CD14-positive monocyte (primary cell): ENCODE measurements at regions not wholly inside any gene's neighbourhood (a gene's known extent, or its start where the extent isn't known, plus 50 kb on each side); places are given as distances from the start of the nearest gene placed in this dataset.
"Not testable (repeated sequence)": the region's sequence is repeated elsewhere in the genome, so short reads cannot be mapped to it uniquely, and the experiment has no call there.

ENCODE experiments used
- DNase-seq, 3 donors: peaks; one replicate each; pipeline ENCODE4 v3.0.0-alpha.2; 2011 to 2022
- H2AFZ ChIP-seq: 2 replicates; pipeline ENCODE4 v1.6.0; 2012; ENCODE audit warnings: mild to moderate bottlenecking, low read depth, low read length, inconsistent platforms; ENCODE audit not compliant: insufficient read depth, poor library complexity, severe bottlenecking
- H3K27ac ChIP-seq, 2 donors: 1 replicate in 1 of 2; 2 replicates in 1 of 2; pipeline ENCODE4 v1.5.1; 2012 to 2013; ENCODE audit warnings: low read length in 2 of 2, control low read depth in 1 of 2, inconsistent platforms in 1 of 2, low read depth in 1 of 2, mild to moderate bottlenecking in 1 of 2
- H3K27me3 ChIP-seq, 2 donors: one replicate each; pipeline versions ENCODE4 v1.6.0 to v1.6.1; 2011 to 2013; ENCODE audit warnings: low read length in 2 of 2; ENCODE audit not compliant: control insufficient read depth in 2 of 2, insufficient read depth in 2 of 2
- H3K36me3 ChIP-seq, 2 donors: replicated peaks in 1 of 2; 1 replicate in 1 of 2; 2 replicates in 1 of 2; pipeline versions ENCODE4 v1.5.1 to v1.6.1; 2012 to 2013; ENCODE audit warnings: low read length in 2 of 2, control low read depth in 1 of 2, inconsistent platforms in 1 of 2, mild to moderate bottlenecking in 1 of 2; ENCODE audit not compliant: insufficient read depth in 2 of 2, control insufficient read depth in 1 of 2
- H3K4me1 ChIP-seq, 2 donors: 1 replicate in 1 of 2; 2 replicates in 1 of 2; pipeline versions ENCODE4 v1.5.1 to v1.6.1; 2012 to 2013; ENCODE audit warnings: low read length in 2 of 2, control low read depth in 1 of 2, inconsistent platforms in 1 of 2, mild to moderate bottlenecking in 1 of 2, moderate library complexity in 1 of 2; ENCODE audit not compliant: insufficient read depth in 2 of 2, control insufficient read depth in 1 of 2
- H3K4me2 ChIP-seq: replicated peaks from 2 replicates; pipeline ENCODE3; 2012; ENCODE audit warnings: low read length, moderate library complexity, mild to moderate bottlenecking; ENCODE audit not compliant: poor library complexity, severe bottlenecking; ENCODE audit errors: extremely low read depth
- H3K4me3 ChIP-seq, 3 experiments: fragments of 200-600 bp in 1 of 3; sonication (generic) in 1 of 3; replicated peaks in 1 of 3; 1 replicate in 2 of 3; 2 replicates in 1 of 3; pipeline ENCODE4 v1.5.1; 2011 to 2013; ENCODE audit warnings: low read length in 3 of 3, mild to moderate bottlenecking in 3 of 3, control low read depth in 2 of 3, low read depth in 2 of 3, inconsistent platforms in 1 of 3, moderate library complexity in 1 of 3
- H3K79me2 ChIP-seq: 2 replicates; pipeline ENCODE4 v1.6.0; 2012; ENCODE audit warnings: mild to moderate bottlenecking, control low read depth, inconsistent platforms, low read length, moderate library complexity; ENCODE audit not compliant: insufficient read depth
- H3K9ac ChIP-seq: 2 replicates; pipeline ENCODE4 v1.6.0; 2017; ENCODE audit warnings: low read length, mild to moderate bottlenecking; ENCODE audit not compliant: insufficient read depth, poor library complexity, severe bottlenecking
- H3K9me3 ChIP-seq, 2 donors: replicated peaks in 1 of 2; 1 replicate in 1 of 2; 2 replicates in 1 of 2; pipeline versions ENCODE4 v1.5.1 to v1.6.1; 2012 to 2013; ENCODE audit warnings: low read length in 2 of 2, control low read depth in 1 of 2; ENCODE audit not compliant: control insufficient read depth in 1 of 2, insufficient read depth in 1 of 2
- H4K20me1 ChIP-seq: 2 replicates; pipeline ENCODE4 v1.6.0; 2012; ENCODE audit warnings: mild to moderate bottlenecking, low read length, control low read depth, moderate library complexity; ENCODE audit not compliant: insufficient read depth
- H3K27ac Mint-ChIP-seq, 7 donors: one replicate each; pipeline ENCODE4 v1.8.0; 2020; ENCODE audit warnings: mild to moderate bottlenecking in 7 of 7, mixed read lengths in 7 of 7, moderate library complexity in 6 of 7, inconsistent platforms in 2 of 7
- H3K27me3 Mint-ChIP-seq, 3 donors: one replicate each; pipeline ENCODE4 v1.8.0; 2021 to 2022; ENCODE audit warnings: low read depth in 3 of 3, mild to moderate bottlenecking in 3 of 3, mixed read lengths in 3 of 3, moderate library complexity in 3 of 3, inconsistent platforms in 1 of 3
- H3K36me3 Mint-ChIP-seq, 2 donors: one replicate each; pipeline ENCODE4 v1.8.0; 2020; ENCODE audit warnings: mixed read lengths in 2 of 2, inconsistent platforms in 1 of 2, mild to moderate bottlenecking in 1 of 2
- H3K4me1 Mint-ChIP-seq: one replicate; pipeline ENCODE4 v1.8.0; 2020; ENCODE audit warnings: mild to moderate bottlenecking, mixed read lengths
- H3K4me3 Mint-ChIP-seq, 2 donors: one replicate each; pipeline ENCODE4 v1.8.0; 2020; ENCODE audit warnings: mild to moderate bottlenecking in 2 of 2, mixed read lengths in 2 of 2, moderate library complexity in 1 of 2
- H3K9me3 Mint-ChIP-seq, 7 donors: one replicate each; pipeline ENCODE4 v1.8.0; 2020 to 2022; ENCODE audit warnings: mixed read lengths in 7 of 7, mild to moderate bottlenecking in 6 of 7, moderate library complexity in 6 of 7, inconsistent platforms in 2 of 7
- WGBS: methylation state at CpG from one replicate; pipeline ENCODE4 v1.1.5; 2013; ENCODE audit warnings: missing lambda C conversion rate; ENCODE audit not compliant: insufficient coverage; 5-methylcytosine and 5-hydroxymethylcytosine counted together
- intact Hi-C, 2 donors: fragments of 100-400 bp; cut with micrococcal nuclease; formaldehyde crosslinking; loops; one replicate each; pipeline versions ENCODE4 v1.15.0 to v1.15.1; 2023
- TF ChIP-seq, protein P1 (sequence below): fragments of 200-600 bp; IDR thresholded peaks from one replicate; pipeline ENCODE4 v1.8.0; 2022; ENCODE audit warnings: antibody characterized with exemption, mild to moderate bottlenecking

DNA sequence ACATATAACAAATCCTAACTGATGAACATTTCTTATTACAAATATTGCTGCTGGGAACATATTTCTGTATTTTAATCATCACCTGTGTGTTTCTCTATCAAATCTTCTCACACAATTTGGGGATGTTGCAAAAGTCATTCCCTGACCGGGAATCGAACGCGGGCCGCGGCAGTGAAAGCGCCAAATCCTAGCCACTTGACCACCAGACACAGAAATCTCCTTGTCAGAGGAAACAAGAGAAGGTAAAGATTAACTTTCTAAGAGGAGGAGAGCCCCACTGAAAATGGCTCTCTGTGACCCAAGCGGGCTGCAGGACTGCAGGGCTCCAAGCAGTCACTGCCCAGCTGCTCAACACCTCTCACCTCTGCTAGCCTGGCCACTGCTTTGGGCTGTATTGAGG, 304.9 kb downstream of the FAM72C start:
- H3K27me3 ChIP-seq, result peaks cover 53 to 63% of the 10 kb centered on the region in 2 donors
- no peak overlapping the region for H3K9ac ChIP-seq

DNA sequence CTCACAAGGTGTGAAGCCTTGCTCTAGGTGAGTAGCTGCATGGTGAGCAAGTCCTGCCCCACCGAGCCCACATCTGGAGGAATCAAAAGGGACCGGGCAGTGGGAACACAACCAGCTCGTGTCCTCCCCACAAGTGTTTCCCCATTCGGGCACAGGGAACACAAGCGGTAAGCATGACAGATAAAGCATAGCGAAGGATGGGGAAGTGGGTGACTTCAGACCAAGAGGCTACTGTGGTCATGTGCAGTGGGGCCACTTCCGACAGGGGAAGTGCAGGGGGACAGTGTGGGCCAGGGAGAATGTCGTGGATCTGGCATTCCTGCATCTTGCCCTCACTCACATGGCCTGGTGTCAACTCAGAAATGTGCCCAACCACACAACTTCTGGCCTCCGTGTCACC, 306.2 kb downstream of the FAM72C start:
- H3K27me3 ChIP-seq, result peaks cover 60 to 72% of the 10 kb centered on the region in 2 donors
- H3K36me3 Mint-ChIP-seq, result peaks cover 0 to 2% of the 10 kb centered on the region in 2 donors
- TF ChIP-seq, protein P1, sequence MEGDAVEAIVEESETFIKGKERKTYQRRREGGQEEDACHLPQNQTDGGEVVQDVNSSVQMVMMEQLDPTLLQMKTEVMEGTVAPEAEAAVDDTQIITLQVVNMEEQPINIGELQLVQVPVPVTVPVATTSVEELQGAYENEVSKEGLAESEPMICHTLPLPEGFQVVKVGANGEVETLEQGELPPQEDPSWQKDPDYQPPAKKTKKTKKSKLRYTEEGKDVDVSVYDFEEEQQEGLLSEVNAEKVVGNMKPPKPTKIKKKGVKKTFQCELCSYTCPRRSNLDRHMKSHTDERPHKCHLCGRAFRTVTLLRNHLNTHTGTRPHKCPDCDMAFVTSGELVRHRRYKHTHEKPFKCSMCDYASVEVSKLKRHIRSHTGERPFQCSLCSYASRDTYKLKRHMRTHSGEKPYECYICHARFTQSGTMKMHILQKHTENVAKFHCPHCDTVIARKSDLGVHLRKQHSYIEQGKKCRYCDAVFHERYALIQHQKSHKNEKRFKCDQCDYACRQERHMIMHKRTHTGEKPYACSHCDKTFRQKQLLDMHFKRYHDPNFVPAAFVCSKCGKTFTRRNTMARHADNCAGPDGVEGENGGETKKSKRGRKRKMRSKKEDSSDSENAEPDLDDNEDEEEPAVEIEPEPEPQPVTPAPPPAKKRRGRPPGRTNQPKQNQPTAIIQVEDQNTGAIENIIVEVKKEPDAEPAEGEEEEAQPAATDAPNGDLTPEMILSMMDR, result no peak
- no peaks in the 10 kb centered on the region for H3K36me3 ChIP-seq
- H3K79me2 ChIP-seq, result no peaks in the 10 kb centered on the region
- H3K4me3 ChIP-seq, result no peak overlapping the region
- peak overlapping the region in 1 of 7 donors; percentile 57 for H3K27ac Mint-ChIP-seq
- peaks cover 61 to 90% (median 73%) of the 10 kb centered on the region in 3 donors for H3K27me3 Mint-ChIP-seq
- no peak overlapping the region for H3K4me2 ChIP-seq
- 68% methylated on average over 4 of the region's 9 CpGs for WGBS
- no peak overlapping the region for H3K27ac ChIP-seq
- no peaks in the 10 kb centered on the region for H3K4me1 ChIP-seq
- H3K9me3 ChIP-seq, result peaks cover 13 to 59% of the 10 kb centered on the region in 2 donors
- no peaks in the 10 kb centered on the region for H4K20me1 ChIP-seq
- peaks cover 7% of the 10 kb centered on the region for H3K4me1 Mint-ChIP-seq
- DNase-seq, result no peak
- no peak overlapping the region for H2AFZ ChIP-seq
- intact Hi-C loops, result no loop called here
- peaks cover 16 to 47% (median 42%) of the 10 kb centered on the region in 7 donors for H3K9me3 Mint-ChIP-seq
- H3K4me3 Mint-ChIP-seq, result peak overlapping the region in 1 of 2 donors; percentile 20
- no peak overlapping the region for H3K9ac ChIP-seq

More for the DNA sequence above, 304.9 kb downstream of the FAM72C start:
- Histone ChIP-seq H3K4me3 (no peak overlapping the region), H3K4me1 (no peaks in the 10 kb centered on the region), H3K27ac (no peak overlapping the region), H3K79me2 (no peaks in the 10 kb centered on the region), H3K9me3 (peaks cover 13 to 47% of the 10 kb centered on the region in 2 donors), H3K36me3 (no peaks in the 10 kb centered on the region), H3K4me2 (no peak overlapping the region), H4K20me1 (no peaks in the 10 kb centered on the region), H2AFZ (no peak overlapping the region)
- TF ChIP-seq, protein P1, result no peak
- Mint-ChIP-seq H3K36me3 (no peaks in the 10 kb centered on the region), H3K9me3 (peaks cover 16 to 39% (median 31%) of the 10 kb centered on the region in 7 donors), H3K27ac (no peak overlapping the region), H3K27me3 (peaks cover 48 to 79% (median 66%) of the 10 kb centered on the region in 3 donors), H3K4me1 (no peaks in the 10 kb centered on the region), H3K4me3 (peak overlapping the region in 1 of 2 donors; percentile 15)
- 38% methylated on average over 1 of the region's 8 CpGs for WGBS
- DNase-seq, result no peak
- intact Hi-C loops, result no loop called here

- H3K4me1 Mint-ChIP-seq, H4K20me1 ChIP-seq, H3K27ac Mint-ChIP-seq, H2AFZ ChIP-seq, intact Hi-C loops, H3K27ac ChIP-seq, H3K4me3 ChIP-seq, H3K36me3 ChIP-seq, H3K4me1 ChIP-seq, H3K79me2 ChIP-seq, H3K36me3 Mint-ChIP-seq, H3K9ac ChIP-seq, H3K4me2 ChIP-seq, DNase-seq: not testable (repeated sequence)
- peaks cover 12 to 62% (median 47%) of the 10 kb centered on the region in 7 donors for H3K9me3 Mint-ChIP-seq
- Histone ChIP-seq H3K9me3 (peaks cover 13 to 64% of the 10 kb centered on the region in 2 donors), H3K27me3 (peaks cover 67 to 84% of the 10 kb centered on the region in 2 donors)
- H3K4me3 Mint-ChIP-seq, result peak overlapping the region in 1 of 2 donors; percentile 76
- WGBS, result 20% methylated on average over 1 of the region's 2 CpGs
- H3K27me3 Mint-ChIP-seq, result peaks cover 75 to 90% (median 78%) of the 10 kb centered on the region in 3 donors
Observed at GRCh38 chr1:143663056-143663455, 308.7 kb downstream of the FAM72C start.
